ENCODE measurements at regions not wholly inside any gene's neighbourhood (a gene's known extent, or its start where the extent isn't known, plus 50 kb on each side); places are given as distances from the start of the nearest gene placed in this dataset.

DNA sequence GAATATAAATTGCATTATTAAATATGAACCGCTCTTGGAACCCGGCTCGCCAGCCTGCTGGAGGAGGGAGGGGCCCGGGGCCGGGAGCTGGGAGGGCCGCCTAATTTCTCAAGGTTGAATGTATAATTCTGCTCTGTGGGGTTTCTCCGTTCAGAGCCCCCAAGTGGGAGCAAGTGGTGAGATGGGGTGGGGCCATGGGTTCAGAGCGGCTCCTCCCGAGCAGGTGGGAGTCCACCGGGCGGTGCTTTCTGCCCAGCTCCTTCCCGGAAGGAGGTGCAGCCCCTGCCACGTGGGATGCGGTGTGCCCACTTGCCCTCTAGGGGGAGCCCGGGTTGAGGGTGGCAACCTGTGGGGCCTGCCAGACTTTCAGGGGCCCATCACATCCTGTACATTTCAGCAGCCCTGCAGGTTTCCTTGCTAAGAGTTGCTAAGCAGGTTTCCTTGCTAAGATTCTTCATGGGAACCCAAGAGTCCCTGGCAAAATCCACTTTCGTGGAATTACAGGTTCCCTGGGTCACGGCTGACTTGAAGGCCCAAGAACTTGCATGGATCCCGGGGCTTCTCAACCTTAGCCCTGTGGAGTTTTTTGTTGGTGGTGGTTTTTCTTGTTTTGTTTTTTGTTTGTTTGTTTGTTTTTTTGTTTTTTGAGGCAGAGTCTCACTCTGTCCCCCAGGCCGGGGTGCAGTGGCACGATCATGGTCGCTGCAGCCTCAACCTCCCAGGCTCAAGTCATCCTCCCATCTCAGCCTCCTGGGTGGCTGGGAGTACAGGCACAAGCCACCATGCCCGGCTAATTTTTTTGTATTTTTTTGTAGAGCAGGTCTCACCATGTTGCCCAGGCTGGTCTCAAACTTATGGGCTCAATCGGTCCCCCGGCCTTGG lies 196.7 kb upstream of the GSE1 start:
- H3K4me1 ChIP-seq (ENCODE audit: insufficient read depth, low read length) = no peaks in the 10 kb centered on the region
- no peak overlapping the region for H4K5ac ChIP-seq (ENCODE audit: insufficient read length, low read depth, low read length)
- no peak overlapping the region for H2BK20ac ChIP-seq (ENCODE audit: low read depth, low read length, poor library complexity, severe bottlenecking)
- H2BK5ac ChIP-seq (ENCODE audit: insufficient read length, low read length) = no peak overlapping the region
- no peak overlapping the region for H3K4ac ChIP-seq (ENCODE audit: low read depth, low read length)
- no peak overlapping the region for H2AK5ac ChIP-seq (ENCODE audit: insufficient read length, low read length)
- H3K4me3 Mint-ChIP-seq = no peak overlapping the region
- H3K23ac ChIP-seq (ENCODE audit: insufficient read length, low read depth, low read length) = no peak overlapping the region
- DNase-seq = peak; percentile 82
- no peaks in the 10 kb centered on the region for H3K79me2 ChIP-seq (ENCODE audit: insufficient read depth, low read length)
- no CpG with 5 or more reads among the region's 24 CpGs for WGBS (ENCODE audit: extremely low coverage, insufficient read length, low lambda C conversion rate)
- H3K9me3 Mint-ChIP-seq = peaks cover 3 to 7% of the 10 kb centered on the region in 2 experiments; a peak in 3 of 5 replicates
- H3K23me2 ChIP-seq (ENCODE audit: insufficient read length, low read depth, low read length, poor library complexity, severe bottlenecking) = no peaks in the 10 kb centered on the region
- H3K4me1 Mint-ChIP-seq = peaks cover 10 to 14% of the 10 kb centered on the region in 2 experiments
- H3K79me1 ChIP-seq (ENCODE audit: insufficient read depth, low read depth, low read length, poor library complexity, severe bottlenecking) = no peaks in the 10 kb centered on the region
- H3K14ac ChIP-seq (ENCODE audit: insufficient read depth, low read length) = no peak overlapping the region
- no peaks in the 10 kb centered on the region for H3K27me3 ChIP-seq (ENCODE audit: insufficient read depth, low read length)
- H4K8ac ChIP-seq (replicated peaks; ENCODE audit: insufficient read length, low read depth, low read length) = no peak overlapping the region
- H2BK120ac ChIP-seq (ENCODE audit: low read depth, low read length, poor library complexity, severe bottlenecking) = no peak overlapping the region
- H3K36me3 Mint-ChIP-seq (ENCODE audit: insufficient read depth in 1 of 3, low read depth in 3 of 3) = no peaks in the 10 kb centered on the region
- H4K91ac ChIP-seq (ENCODE audit: insufficient read length, low read depth, low read length) = no peak overlapping the region
- H3T11ph ChIP-seq (ENCODE audit: low read length) = no peak overlapping the region
- no peak overlapping the region for H3K27ac Mint-ChIP-seq
- H4K20me1 ChIP-seq (ENCODE audit: control insufficient read depth, insufficient read depth, insufficient read length) = no peaks in the 10 kb centered on the region
- no peak overlapping the region for H3K56ac ChIP-seq (ENCODE audit: insufficient read length, low read depth, low read length)
- H3K9me3 ChIP-seq (ENCODE audit: control insufficient read depth, low read depth, low read length) = no peaks in the 10 kb centered on the region
- no peak overlapping the region for H3K27ac ChIP-seq (ENCODE audit: insufficient read length, low read depth, low read length)
- TF ChIP-seq, protein P1, sequence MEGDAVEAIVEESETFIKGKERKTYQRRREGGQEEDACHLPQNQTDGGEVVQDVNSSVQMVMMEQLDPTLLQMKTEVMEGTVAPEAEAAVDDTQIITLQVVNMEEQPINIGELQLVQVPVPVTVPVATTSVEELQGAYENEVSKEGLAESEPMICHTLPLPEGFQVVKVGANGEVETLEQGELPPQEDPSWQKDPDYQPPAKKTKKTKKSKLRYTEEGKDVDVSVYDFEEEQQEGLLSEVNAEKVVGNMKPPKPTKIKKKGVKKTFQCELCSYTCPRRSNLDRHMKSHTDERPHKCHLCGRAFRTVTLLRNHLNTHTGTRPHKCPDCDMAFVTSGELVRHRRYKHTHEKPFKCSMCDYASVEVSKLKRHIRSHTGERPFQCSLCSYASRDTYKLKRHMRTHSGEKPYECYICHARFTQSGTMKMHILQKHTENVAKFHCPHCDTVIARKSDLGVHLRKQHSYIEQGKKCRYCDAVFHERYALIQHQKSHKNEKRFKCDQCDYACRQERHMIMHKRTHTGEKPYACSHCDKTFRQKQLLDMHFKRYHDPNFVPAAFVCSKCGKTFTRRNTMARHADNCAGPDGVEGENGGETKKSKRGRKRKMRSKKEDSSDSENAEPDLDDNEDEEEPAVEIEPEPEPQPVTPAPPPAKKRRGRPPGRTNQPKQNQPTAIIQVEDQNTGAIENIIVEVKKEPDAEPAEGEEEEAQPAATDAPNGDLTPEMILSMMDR (conservative IDR thresholded peaks at IDR 0.05) = peak; percentile 89
- H2AFZ ChIP-seq (ENCODE audit: low read length) = no peak overlapping the region
- no peaks in the 10 kb centered on the region; the same call in 1 of the 2 replicates for H3K27me3 Mint-ChIP-seq (ENCODE audit: low read depth)
- no peak overlapping the region for H2BK12ac ChIP-seq (ENCODE audit: insufficient read length, low read depth, low read length)
- H3K4me2 ChIP-seq (ENCODE audit: insufficient read depth, insufficient read length, low read length) = no peak overlapping the region
- no peak overlapping the region for H3K18ac ChIP-seq (ENCODE audit: insufficient read length, low read depth, low read length)
- H2BK15ac ChIP-seq (ENCODE audit: low read depth, low read length) = no peak overlapping the region
- H3K9ac ChIP-seq (ENCODE audit: extremely low read depth, insufficient read length, low read length) = no peak overlapping the region

Measured in H9 (cell line).